Testis (tissue), 2 donors: ENCODE measurements at regions not wholly inside any gene's neighbourhood (a gene's known extent, or its start where the extent isn't known, plus 50 kb on each side); places are given as distances from the start of the nearest gene placed in this dataset.

Experiments
- POLR2A ChIP-seq: fragments of 450-650 bp; IDR thresholded peaks from one replicate; pipeline ENCODE4 v1.6.1; 2017; ENCODE audit warnings: antibody characterized with exemption, mild to moderate bottlenecking, moderate library complexity
- TF ChIP-seq, protein P1 (sequence below), 3 experiments: fragments of 450-650 bp in 2 of 3; fragments of 200-600 bp in 1 of 3; sonication (generic) in 1 of 3; IDR thresholded peaks; one replicate each; pipeline ENCODE4 v1.5.1; 2016 to 2019; ENCODE audit warnings: antibody characterized with exemption in 3 of 3, mild to moderate bottlenecking in 2 of 3, moderate library complexity in 1 of 3

DNA sequence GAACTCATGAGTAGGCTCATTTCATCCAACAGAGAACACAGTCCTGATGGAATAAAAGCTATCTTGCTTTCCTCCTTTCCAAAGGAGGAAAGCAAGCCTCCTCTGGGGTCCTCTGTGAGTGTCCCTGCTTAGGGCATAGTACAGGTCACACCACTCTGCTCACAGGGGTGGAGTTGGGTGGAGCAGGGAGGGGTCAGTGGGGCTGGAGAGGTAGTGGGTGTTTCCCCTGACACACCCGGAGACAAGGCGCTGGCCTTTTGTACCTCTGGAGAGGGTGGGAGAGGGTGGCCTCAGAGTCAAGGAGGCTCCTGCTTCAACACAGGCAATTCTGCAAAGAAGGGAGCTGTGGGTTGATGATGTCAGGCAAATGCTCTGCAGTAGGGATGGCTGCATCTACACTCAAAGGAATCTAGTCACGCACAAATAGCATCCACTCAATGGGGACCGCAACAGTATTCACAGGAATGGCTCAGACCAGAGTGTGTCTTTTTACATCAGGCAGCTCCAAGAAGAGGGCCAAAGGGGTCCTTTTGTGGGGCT lies 58.6 kb upstream of the PLXNA2 start:
- TF ChIP-seq POLR2A, result no peak
- TF ChIP-seq, protein P1, sequence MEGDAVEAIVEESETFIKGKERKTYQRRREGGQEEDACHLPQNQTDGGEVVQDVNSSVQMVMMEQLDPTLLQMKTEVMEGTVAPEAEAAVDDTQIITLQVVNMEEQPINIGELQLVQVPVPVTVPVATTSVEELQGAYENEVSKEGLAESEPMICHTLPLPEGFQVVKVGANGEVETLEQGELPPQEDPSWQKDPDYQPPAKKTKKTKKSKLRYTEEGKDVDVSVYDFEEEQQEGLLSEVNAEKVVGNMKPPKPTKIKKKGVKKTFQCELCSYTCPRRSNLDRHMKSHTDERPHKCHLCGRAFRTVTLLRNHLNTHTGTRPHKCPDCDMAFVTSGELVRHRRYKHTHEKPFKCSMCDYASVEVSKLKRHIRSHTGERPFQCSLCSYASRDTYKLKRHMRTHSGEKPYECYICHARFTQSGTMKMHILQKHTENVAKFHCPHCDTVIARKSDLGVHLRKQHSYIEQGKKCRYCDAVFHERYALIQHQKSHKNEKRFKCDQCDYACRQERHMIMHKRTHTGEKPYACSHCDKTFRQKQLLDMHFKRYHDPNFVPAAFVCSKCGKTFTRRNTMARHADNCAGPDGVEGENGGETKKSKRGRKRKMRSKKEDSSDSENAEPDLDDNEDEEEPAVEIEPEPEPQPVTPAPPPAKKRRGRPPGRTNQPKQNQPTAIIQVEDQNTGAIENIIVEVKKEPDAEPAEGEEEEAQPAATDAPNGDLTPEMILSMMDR (IDR thresholded peaks at IDR 0.05), result no peak
